ENCODE measurements at regions not wholly inside any gene's neighbourhood (a gene's known extent, or its start where the extent isn't known, plus 50 kb on each side); places are given as distances from the start of the nearest gene placed in this dataset.

DNA sequence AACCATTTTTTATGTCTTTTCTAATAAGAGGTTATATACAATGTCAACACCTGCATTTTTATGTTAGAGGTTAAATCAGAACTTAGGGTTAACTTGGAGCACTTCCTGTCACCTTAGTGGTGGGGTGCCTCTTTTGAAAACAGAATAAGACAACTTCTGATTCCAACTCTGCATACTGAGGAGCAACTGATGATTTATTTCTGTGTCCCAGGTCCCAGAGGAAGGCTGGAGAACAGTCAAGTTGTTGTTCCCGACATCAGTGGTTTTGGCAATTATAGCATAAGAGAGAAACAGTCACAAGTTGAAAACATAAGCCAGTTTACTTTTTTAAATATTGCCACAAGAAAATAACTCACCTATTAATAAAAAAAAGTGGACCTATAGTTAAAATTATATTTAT lies 871.0 kb upstream of the ADAMTS5 start:
- Histone ChIP-seq H3K27ac (no peak overlapping the region), H3K4me1 (ENCODE audit: insufficient read depth) (no peaks in the 10 kb centered on the region), H3K36me3 (no peaks in the 10 kb centered on the region), H3K27me3 (no peaks in the 10 kb centered on the region), H3K4me3 (no peak overlapping the region), H3K9me3 (no peaks in the 10 kb centered on the region)
- DNase-seq, result no peak
- TF ChIP-seq EP300 (IDR thresholded peaks at IDR 0.05) (no peak), POLR2A (IDR thresholded peaks at IDR 0.05) (no peak)
- TF ChIP-seq, protein P1, sequence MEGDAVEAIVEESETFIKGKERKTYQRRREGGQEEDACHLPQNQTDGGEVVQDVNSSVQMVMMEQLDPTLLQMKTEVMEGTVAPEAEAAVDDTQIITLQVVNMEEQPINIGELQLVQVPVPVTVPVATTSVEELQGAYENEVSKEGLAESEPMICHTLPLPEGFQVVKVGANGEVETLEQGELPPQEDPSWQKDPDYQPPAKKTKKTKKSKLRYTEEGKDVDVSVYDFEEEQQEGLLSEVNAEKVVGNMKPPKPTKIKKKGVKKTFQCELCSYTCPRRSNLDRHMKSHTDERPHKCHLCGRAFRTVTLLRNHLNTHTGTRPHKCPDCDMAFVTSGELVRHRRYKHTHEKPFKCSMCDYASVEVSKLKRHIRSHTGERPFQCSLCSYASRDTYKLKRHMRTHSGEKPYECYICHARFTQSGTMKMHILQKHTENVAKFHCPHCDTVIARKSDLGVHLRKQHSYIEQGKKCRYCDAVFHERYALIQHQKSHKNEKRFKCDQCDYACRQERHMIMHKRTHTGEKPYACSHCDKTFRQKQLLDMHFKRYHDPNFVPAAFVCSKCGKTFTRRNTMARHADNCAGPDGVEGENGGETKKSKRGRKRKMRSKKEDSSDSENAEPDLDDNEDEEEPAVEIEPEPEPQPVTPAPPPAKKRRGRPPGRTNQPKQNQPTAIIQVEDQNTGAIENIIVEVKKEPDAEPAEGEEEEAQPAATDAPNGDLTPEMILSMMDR (IDR thresholded peaks at IDR 0.05), result no peak
- intact Hi-C loops (cut with DNase I), result no loop called here
- 32 to 64% (median 47%) methylated on average over 1 of the region's 1 CpG for WGBS, 3 donors

DNA sequence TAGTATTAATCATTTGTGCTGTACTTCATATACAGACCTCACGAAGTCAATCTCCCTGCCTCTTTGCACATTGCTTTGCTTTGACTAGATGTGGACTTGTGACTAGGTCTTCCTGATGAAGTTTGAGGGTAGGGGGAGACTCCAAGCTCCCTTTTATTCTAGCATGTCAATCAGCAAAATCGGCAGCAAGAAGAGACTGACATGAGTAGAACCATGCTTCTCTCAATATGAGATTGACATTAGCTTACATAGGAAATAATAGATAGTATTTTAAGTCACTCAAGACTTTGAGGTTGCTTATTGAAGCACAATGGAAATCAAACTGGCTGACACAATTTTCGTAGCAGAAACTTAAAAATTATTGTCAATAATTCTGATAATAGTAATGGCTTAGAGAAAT lies 866.4 kb upstream of the ADAMTS5 start:
- DNase-seq, result no peak
- TF ChIP-seq EP300 (IDR thresholded peaks at IDR 0.05) (no peak), POLR2A (IDR thresholded peaks at IDR 0.05) (no peak)
- TF ChIP-seq, protein P1 (IDR thresholded peaks at IDR 0.05), result no peak
- no peaks in the 10 kb centered on the region for H3K27me3 ChIP-seq
- intact Hi-C loops (cut with DNase I), result no loop called here
- H3K36me3 ChIP-seq, result no peaks in the 10 kb centered on the region
- H3K27ac ChIP-seq, result no peak overlapping the region
- no peaks in the 10 kb centered on the region for H3K9me3 ChIP-seq
- H3K4me1 ChIP-seq (ENCODE audit: insufficient read depth), result no peaks in the 10 kb centered on the region
- 64 to 81% (median 76%) methylated on average over 3 of the region's 3 CpGs for WGBS, 3 donors
- no peak overlapping the region for H3K4me3 ChIP-seq

DNA sequence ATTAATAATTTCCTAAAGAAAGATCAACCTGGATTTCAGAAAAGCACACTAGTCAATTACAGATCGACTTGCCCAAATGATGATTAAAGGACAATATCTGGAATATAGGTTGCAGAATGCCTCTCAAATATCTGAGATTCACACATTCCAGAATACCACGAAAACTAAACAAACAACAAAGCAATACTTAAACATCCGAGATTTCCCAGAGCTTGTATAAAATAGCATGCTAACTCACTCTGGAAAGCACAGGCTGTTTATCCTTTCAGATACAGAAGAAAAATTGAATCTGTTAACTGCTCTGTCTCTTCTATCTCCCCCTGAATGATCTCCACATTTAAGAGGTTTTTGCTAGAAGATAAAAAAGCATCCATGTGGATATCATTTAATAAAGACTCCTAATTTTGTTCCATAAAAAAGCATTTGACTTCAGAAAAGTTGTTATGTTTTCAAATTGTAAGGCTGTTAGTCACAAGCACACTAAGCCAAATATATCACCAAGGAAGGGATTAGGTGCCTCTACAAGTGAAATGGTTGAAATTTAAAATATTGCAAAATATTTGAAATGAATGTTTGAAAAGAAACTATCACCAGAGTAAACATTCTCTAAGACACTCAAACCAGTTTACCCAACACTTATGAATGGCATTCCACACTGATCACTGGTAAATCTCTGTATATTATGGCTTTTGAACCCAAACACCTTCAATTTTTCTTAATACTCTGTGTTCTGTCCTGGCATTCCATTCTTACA lies 865.1 kb upstream of the ADAMTS5 start:
- intact Hi-C loops (cut with DNase I), result no loop called here
- 3 to 27% (median 11%) methylated on average over 3 of the region's 3 CpGs for WGBS, 3 donors
- H3K27ac ChIP-seq, result no peak overlapping the region

DNA sequence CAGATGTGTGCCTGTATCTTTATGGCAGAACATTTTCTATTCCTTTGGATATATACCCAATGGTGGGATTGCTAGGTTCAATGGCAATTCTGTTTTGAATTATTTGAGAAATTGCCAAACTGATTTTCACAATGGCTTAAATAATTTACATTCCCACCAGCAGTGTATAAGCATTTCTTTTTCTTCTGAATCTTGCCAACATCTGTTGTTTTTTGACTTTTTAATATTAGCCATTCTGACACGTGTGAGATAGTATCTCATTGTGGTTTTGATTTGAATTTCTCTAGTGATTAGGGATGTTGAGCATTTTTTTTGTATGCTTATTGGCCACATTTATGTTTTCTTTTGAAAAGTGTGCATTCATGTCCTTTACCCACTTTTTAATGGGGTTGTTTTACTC lies 864.3 kb upstream of the ADAMTS5 start:
- WGBS, 3 donors, result 0 to 28% (median 19%) methylated on average over 1 of the region's 1 CpG
- intact Hi-C loops (cut with DNase I), result no loop called here
- H3K27ac ChIP-seq, result no peak overlapping the region
- no peaks in the 10 kb centered on the region for H3K4me1 ChIP-seq (ENCODE audit: insufficient read depth)
- H3K9me3 ChIP-seq, result no peaks in the 10 kb centered on the region
- no peak overlapping the region for H3K4me3 ChIP-seq
- H3K27me3 ChIP-seq, result no peaks in the 10 kb centered on the region
- TF ChIP-seq POLR2A (IDR thresholded peaks at IDR 0.05), result no peak
- TF ChIP-seq, protein P1 (IDR thresholded peaks at IDR 0.05), result no peak
- DNase-seq, result no peak
- no peaks in the 10 kb centered on the region for H3K36me3 ChIP-seq

More for the DNA sequence above, 865.1 kb upstream of the ADAMTS5 start:
- no peaks in the 10 kb centered on the region for H3K36me3 ChIP-seq
- no peaks in the 10 kb centered on the region for H3K27me3 ChIP-seq
- H3K4me3 ChIP-seq, result no peak overlapping the region
- DNase-seq, result no peak
- TF ChIP-seq POLR2A (IDR thresholded peaks at IDR 0.05), result no peak
- TF ChIP-seq EP300 (IDR thresholded peaks at IDR 0.05), result no peak
- H3K4me1 ChIP-seq (ENCODE audit: insufficient read depth), result no peaks in the 10 kb centered on the region
- H3K9me3 ChIP-seq, result no peaks in the 10 kb centered on the region

DNA sequence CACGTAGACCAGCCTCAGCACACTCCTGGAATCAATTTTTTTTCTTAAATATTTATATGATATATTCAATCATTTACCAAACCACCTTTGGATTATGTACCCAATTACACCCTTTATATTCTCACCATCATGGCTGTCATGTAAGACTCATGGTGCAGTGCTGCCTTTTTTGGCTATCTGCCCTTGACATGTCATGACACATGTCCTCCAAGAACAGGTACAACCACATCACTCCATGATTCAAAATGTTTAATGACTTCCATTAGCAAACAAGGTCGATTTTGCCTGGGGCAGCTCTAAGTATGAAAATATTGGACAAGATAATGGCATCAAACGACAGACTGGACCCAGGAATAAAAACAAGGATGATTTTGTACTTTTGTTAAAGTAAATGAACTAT lies 861.1 kb upstream of the ADAMTS5 start:
- Histone ChIP-seq H3K4me3 (no peak overlapping the region), H3K4me1 (ENCODE audit: insufficient read depth) (no peaks in the 10 kb centered on the region), H3K27ac (no peak overlapping the region), H3K36me3 (no peaks in the 10 kb centered on the region), H3K9me3 (no peaks in the 10 kb centered on the region), H3K27me3 (no peaks in the 10 kb centered on the region)
- no peak for TF ChIP-seq EP300 (IDR thresholded peaks at IDR 0.05)
- no peak for TF ChIP-seq POLR2A (IDR thresholded peaks at IDR 0.05)
- TF ChIP-seq, protein P1 (IDR thresholded peaks at IDR 0.05), result no peak
- intact Hi-C loops (cut with DNase I), result no loop called here
- DNase-seq, result no peak
- WGBS, 3 donors, result 67 to 69% (median 67%) methylated on average over 3 of the region's 3 CpGs
